ENCODE measurements at regions not wholly inside any gene's neighbourhood (a gene's known extent, or its start where the extent isn't known, plus 50 kb on each side); places are given as distances from the start of the nearest gene placed in this dataset.

DNA sequence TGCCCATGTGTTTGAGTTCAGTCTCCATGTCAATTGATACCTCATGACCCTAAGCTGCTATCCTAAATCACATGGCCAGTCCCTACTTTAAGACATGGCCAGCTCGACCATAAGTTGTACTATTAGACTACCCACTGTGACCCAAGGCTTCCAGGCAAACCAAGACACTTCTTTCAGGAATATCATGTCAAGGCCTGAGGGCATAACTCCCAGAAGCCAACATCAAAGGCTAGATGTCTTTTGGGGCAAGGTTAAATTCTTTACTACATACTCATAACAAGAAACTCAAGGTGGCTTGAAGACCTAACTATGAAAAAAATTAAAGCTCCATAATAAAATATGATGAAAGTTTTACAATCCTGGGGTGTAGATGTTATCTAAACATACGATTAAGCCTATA, 192.9 kb upstream of the PRNP start:
- TF ChIP-seq ZNF24 (IDR thresholded peaks at IDR 0.05) (no peak), YY1 (IDR thresholded peaks at IDR 0.05; ENCODE audit: low read depth, low read length) (no peak), MXI1 (IDR thresholded peaks at IDR 0.05; ENCODE audit: low read depth, low read length) (no peak)
- TF ChIP-seq, protein P1, sequence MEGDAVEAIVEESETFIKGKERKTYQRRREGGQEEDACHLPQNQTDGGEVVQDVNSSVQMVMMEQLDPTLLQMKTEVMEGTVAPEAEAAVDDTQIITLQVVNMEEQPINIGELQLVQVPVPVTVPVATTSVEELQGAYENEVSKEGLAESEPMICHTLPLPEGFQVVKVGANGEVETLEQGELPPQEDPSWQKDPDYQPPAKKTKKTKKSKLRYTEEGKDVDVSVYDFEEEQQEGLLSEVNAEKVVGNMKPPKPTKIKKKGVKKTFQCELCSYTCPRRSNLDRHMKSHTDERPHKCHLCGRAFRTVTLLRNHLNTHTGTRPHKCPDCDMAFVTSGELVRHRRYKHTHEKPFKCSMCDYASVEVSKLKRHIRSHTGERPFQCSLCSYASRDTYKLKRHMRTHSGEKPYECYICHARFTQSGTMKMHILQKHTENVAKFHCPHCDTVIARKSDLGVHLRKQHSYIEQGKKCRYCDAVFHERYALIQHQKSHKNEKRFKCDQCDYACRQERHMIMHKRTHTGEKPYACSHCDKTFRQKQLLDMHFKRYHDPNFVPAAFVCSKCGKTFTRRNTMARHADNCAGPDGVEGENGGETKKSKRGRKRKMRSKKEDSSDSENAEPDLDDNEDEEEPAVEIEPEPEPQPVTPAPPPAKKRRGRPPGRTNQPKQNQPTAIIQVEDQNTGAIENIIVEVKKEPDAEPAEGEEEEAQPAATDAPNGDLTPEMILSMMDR (IDR thresholded peaks at IDR 0.05 in 2 of 3, conservative IDR thresholded peaks at IDR 0.05 in 1 of 3; ENCODE audit: control insufficient read depth in 2 of 3, extremely low read depth in 1 of 3, insufficient read depth in 1 of 3, low read depth in 3 of 3, low read length in 3 of 3): no peak

All from GM12878 (cell line).